NOMO-1 (cell line): ENCODE measurements at regions not wholly inside any gene's neighbourhood (a gene's known extent, or its start where the extent isn't known, plus 50 kb on each side); places are given as distances from the start of the nearest gene placed in this dataset.
A peak's percentile ranks its signal among the peaks of the same experiment; 100 is the strongest.

Experiments used
- DNase-seq, 2 experiments: peaks; one replicate each; lab custom pipeline; 2025; ENCODE audit not compliant: unreplicated experiment in 2 of 2; lab: John Stamatoyannopoulos, UW

DNA sequence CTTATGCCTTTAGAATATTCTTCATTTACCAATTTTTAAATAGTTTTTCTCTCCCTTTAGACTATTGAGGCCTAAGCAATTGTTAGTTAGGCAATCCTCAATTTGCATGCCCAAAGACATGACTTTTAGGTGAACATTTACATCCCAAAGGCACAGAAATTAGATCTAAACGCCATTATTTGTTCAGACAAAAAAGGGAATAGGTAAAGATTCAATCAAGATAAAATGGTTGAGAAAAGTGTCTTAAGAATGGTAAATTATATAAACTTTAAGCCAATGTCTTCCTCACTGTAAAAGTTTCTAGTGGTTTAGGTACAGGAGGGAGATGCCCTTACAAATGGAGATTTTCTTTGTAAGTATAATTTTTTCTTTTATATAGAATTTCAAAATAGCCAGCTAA is 50.2 kb upstream of the MME start:
- no peak for DNase-seq

DNA sequence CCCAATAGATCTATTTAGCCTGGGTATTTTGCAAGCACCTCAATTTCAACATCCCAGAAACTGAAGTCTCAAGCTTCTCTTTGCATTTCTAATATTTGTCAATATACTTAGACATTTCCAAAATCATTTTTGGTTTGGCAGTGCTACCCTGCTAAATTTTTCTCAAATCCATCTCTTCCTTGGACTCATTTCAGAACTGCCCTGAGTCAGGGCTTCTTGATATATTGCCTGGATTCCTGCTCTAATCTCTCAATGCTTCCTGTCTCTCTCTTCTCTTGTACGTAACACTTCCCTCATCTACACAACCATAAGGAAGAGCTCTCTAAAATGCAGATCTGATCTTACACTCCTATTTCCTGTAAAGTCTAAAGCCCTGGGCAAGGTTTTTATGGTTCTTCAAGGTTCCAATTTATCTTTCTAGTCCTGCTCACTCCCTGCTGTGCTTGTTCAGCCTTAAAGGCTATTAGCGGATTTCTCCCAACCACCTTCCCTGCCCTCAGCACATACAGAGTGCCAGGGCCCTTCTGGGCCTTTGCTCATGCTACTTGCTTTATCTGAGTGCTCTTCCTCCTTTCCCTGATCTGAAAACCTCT is 53.0 kb upstream of the MME start:
- DNase-seq: peak; percentile 50 to 80

DNA sequence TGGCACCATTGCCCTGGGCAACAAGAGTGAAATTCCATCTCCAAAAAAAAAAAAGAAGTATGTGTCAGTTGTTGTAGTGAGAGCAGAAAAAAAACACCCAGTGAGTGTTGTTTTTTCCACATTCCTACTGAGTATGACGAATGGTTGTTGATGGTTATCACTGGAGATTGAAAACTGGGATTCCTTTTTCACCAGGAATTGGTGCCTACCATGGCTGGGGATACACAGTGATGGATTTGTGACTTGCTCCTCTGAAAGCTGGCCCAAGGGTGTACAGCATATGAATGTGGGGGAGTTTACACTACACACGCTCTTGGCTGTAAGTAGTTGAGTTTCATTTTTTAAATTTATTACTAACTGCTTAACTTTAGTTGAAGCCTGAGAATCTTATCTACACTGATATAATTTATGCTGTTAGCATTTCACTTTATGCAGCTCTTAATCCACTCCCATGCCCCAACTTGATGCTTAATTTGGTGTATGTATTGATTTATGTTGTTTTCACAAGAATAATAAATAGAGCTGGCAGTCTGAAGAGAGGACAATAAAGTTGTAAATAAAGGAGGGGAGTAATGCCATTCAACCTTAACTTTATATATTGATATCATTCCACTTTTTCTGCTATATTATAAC is 56.0 kb upstream of the MME start:
- DNase-seq: no peak

DNA sequence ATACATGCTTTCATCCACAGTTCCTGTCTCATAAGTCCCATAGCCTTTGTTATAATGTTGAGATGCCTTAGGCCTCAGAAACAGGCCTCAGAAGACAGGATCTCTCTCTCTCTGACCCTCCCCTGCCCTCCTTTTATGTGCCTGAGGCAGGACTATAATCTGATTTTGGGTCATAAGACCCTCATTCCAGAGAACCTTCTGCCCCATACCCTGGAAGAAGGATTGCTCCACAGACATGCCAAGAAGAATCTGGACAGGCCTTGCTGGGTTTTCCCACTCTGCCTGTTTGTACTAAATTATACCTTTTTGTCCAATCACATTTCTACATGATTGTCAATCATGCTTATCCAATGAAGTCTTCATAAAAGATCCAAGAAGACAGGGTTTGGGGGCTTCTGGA is 57.2 kb upstream of the MME start:
- no peak for DNase-seq

DNA sequence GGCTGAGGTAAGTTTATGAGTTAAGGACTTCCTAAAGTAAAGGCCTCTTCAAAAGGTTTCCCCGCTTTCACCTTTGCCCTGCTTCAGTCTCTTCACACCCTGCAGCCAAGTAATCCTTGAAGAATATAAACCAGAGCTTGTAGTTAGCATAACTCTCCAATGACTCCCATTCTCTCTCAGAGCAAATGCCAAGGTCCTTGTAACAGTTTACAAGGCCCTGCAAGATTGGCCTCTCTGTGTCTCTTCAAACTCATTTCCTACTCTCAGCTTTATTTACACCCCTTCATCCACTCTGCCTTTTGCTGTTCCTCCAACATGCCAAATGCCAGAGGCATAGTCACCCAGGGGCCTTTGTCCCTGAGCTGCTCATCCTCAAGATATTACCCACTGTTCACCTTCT is 60.5 kb upstream of the MME start:
- DNase-seq: no peak

DNA sequence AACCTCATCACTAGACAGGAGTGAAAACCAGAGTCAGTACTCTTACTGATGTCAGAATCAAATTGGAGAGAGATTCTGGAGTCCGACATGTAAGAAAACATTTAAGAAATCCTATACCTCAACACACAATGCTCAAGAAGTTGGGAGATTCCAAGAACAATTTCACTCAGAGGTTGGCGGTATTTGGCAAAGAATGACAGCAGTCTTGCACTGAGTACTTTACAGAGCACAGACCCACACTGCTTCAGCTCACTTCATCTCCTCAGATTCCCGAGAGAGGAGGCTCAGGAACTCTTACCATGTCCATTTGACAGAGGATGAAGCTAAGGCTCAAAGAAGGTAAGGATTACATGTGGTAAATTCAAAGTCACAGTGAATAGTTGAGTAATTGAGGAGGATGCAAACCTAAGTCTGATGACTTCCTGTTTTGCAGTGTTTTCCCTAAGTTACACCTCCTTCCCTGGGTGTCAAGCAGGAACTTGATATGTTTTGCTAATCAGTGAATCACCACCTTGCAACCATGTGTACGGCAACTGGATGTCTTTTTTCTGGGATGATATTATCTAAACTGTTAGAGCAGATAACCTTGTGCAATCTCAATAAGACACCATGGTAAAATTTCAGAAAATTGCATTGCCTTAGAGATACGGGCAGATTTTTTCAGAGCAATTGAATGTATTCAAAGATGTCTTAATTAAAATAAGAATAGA is 61.3 kb upstream of the MME start:
- peak; percentile 41 to 88 for DNase-seq

DNA sequence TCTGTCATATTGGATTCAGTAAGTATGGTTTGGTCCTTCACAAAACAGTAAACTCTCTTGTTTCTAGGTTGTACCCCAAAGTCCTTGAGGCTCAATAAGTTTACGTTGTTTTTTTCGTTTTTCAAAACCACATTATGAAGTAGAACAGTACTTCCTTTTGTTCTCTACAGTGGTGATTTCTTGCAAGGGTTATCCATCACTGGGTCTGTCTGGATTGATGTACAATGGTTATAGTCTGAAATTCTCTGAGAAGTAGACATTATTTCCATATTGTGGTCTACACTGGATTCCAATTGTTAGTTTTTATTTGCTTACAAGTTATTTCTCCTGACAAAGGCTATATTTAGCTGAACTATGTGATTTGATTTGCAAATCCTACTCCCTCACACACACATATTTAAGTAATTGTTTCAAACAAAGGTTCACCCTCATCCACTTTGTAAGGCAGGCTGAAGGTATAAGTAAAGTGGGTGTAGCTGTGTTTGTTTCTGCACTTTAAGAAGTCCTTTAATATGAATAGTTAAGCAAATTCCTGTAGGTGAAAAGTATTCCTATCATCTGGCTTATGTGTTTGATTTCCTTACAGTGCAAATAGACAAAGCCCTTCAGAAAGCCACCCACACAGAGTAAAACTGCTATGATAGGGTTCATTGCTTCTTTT is 64.2 kb upstream of the MME start:
- no peak for DNase-seq

DNA sequence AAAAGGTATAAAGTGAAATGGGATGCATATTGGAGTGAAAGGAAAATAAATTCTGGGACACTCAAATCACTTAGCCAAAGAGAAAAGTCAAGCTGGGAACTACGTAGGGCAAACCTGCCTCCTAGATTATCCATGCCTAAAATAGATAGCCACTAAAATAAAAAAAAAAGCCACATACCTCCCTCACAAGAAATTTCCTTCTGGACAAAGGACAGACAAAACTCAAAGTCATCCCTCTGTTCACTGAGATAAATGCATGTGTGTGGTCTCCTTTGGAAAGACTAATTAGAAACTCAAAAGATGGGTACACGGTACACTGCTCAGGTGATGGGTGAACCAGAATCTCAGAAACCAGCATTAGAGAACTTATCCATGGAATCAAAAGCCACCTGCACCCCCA is 65.2 kb upstream of the MME start:
- no peak for DNase-seq

DNA sequence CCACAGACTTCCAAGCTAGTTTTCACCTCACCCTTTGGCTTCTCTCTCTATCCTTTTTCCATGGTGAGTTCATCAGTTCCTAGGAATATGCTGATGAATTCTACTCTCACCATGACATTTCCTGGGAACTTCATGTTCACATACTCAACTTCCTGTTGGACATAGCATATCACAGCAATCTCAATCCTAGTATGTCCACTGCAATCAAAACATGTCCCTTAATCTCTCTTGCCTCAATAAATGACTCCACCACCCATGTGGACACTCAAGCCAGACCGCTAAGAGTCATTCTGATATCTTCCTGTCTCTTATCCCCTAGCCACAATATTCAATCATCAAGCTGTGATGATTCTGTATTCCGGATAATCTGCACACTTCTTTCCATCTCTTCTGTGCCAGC is 66.7 kb upstream of the MME start:
- DNase-seq: no peak

DNA sequence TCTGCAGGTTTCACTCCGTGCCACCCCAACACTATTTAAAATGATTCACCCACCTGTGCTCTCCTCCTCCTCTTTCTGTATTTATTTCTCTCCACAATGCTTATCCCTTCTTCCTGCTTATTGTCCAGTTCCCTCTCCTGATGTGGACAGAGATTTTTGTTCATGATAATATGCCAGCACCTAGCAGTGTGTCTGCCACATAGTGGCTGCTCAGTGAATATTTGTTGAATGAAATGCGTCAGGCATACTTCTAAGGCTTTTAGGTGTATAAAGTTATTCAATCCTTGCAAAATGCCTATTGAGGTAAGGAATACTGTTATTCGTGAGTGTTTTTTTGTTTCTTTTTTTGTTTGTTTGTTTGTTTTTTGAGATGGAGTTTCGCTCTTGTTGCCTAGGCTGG is 67.5 kb upstream of the MME start:
- no peak for DNase-seq

DNA sequence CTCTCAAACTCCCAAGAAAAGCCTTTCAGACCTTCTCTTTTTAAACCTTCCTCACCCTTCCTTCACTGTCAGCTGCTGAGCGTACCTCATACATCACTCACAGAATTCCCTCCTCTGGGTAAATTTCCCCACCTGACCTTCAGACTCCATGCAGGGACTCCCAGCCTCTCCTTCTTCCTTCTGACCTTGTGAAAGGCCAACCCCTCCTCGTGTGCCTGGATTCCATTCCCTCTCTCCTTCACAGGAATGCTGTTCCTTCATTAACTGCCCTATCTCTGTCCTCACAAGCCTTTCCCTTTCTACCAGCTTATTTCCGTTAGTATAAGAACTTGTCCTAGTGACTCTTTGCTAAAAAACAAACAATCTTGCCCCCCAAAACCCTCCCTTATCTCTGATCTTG is 69.7 kb upstream of the MME start:
- no peak for DNase-seq

DNA sequence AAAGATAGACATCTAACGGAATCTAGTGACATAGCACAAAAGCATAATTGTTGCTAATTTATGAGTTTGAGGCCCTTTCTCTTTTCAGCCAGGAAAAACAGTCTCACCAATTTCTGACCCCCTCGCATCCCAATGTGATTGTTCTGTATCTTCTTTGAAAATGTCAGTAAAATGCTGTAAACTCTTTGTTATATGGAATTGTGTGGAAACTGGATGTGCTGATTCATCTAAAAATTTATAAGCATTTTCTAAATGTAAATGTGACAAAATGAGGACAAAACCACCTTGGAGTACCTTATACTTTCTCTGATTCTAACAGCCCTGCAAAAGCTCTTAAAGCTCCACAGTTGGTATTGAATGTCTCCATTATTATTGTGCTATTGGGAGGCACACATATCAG is 70.9 kb upstream of the MME start:
- no peak for DNase-seq

DNA sequence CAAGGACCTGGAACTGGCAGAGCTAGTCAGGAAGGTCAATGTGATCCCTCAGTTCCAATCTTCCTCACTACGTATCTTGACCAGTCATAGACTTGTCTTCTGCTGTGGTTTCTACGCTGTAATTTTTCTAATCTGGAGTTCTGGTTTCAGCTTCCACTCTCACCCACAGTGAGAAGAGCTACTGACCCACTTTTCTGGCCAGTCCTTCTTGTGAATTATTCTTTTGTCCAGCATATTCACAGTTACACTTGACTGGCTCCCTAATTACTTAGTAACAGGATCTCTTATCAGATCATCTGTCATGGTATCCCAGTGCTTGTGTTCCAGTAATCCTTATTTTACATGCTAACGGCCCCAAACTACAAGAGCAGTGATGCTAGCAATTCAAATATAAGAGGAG is 72.4 kb upstream of the MME start:
- DNase-seq: no peak

DNA sequence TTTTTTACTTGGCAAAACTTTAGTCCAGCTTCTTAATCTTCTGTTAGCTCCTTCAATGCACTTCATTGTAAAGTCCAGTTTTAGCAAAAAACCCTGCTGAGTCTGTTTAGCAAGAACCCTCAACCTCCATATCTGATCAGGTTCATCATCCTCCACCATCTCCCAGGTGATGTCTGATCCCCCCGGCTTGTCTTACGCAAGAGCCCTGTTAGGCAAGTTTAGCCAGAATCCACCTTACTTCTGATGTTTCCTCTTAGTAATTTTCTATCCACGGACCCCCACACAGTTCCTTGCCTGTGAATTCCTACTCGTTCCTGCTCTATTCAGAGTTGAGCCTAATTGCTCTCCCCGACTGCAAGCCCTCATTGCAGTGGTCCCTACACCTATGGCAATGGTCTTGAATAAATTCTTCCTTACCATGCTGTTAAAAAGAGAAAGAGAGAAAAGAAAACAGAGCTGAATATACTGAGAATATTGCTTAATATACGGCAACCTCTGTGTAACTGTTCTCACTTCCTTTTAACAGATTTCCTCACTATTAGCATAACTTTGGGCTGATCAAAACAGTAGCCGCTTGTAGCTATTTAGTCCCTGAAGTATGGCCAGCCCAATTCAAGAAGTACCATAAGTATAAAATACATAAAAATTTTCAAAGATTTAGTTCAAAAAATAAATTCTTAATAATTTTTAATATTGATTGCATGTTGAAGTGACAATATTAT is 78.7 kb upstream of the MME start:
- DNase-seq: peak; percentile 72 to 97

DNA sequence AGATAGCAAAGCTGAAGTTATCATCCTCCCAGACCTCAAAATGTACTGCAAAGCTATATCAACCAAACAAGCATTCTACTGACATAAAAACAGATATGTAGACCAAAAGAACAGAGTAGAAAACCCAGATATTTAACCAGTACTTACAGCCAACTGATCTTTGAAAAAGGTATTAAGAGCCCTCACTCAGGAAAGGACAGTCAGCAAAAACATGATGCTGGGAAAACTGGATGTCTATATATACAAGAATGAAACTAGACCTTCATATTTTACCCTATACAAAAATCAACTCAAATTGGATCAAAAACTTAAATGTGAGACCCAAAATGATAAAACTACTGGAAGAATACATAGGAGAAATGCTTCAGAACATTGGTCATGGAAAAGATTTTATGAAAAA is 87.5 kb upstream of the MME start:
- DNase-seq: no peak

DNA sequence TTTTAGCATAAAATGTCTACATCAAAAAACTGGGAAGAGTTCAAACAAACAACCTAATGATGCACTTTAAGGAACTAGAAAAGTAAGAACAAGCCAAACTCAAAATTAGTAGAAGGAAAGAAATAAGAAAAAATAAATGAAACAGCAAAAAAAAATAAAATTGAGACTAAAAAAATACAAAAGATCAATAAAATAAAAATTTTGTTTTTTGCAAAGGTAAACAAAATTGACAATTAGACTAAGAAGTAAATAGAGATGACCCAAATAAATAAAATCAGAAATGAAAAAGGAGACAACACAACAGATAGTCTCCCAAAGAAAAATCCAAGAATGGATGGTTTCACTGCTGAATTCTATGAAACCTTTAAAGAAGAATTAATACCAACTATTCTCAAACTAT is 89.6 kb upstream of the MME start:
- DNase-seq: no peak

DNA sequence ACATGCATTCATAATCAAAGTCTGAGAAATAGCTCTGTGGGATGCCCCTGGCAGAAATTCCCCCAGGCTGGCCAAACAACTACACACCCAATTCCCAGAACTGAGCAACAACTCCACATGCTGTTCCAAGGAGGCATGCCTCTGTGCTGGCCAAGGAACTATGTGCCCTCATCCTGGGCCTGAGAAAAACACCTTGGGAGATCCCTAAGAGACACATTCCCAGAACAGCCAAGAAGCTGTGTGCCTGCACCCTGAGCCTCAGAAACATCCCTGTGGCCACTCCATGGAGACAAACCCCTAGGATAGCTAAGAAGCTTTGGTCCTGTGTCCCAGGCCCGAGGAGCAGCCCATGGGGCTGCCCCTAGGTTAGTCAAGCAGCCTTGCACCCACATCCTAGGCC is 92.3 kb upstream of the MME start:
- no peak for DNase-seq

DNA sequence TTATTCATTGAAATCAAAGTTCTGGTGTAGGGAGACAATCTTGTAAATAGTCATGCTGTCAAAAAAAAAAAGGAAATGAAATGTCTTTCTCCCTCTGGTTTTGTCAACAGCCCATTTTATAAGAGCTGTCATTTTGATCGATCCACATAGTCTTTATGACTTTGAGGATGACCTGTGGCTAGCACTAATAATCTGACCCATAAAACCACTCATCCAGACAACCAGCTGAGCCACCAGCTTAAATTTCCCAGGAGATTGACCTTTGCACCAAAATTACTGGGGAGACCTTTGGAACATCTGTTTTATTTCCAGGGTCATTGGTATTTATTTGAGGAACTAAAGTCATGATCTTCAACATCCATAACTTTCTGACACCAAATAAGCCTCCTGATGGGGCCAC is 98.5 kb upstream of the MME start:
- DNase-seq: no peak

DNA sequence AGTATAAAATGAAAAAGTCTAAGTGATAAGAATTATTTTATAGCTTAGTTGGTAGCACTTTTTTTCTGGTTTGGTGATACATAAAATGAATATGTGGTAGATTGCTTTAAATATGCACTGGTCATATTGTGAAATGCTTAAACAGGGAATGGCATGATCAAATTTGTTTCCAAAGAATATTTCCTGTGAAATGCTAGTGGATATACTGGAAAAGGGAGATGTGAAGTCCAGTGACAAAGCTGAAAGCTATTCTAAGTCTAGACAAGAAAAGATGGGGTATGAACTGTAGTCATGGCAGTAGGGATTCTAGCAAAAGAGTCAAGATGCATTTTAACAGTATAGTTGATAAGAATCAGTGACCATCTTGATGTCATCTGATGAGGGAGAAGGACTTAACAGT is 98.9 kb upstream of the MME start:
- no peak for DNase-seq

DNA sequence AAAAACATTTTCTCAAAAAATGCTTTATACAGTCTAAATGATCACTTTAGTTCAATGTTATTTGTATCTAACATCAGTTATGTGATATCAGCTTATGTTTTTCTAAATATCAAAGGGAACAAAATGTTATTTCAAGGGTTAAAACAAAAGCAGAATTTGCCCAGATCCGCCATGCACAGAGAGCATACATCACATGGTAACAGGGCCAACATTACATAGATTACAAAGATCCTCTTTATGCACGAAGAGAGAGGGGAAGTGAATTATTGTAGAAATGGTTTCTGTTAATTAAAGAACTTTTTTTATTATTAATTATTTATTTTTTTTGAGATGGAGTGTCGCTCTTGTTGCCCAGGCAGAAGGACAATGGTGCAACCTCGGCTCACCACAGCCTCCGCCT is 100.8 kb upstream of the MME start:
- DNase-seq: no peak

DNA sequence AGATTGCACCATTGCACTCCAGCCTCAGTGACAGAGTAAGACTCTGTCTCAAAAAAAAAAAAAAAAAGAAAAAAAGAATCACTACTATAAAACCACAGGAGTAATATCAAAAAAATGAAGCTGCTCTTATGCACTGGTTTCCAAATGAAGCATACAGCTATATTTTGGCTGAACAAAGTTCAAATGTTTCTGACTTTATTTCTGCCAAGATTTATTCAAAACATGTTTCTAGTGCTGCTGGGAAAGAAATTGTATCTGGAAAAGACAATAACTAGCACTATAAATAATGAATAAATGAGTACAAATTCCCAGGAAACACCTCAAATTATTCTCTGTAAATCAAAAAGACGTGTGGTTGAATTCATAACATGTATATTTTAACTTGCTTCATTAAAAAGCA is 102.5 kb upstream of the MME start:
- no peak for DNase-seq
